Mucosa of gallbladder (tissue), 1 donor: ENCODE measurements at regions not wholly inside any gene's neighbourhood (a gene's known extent, or its start where the extent isn't known, plus 50 kb on each side); places are given as distances from the start of the nearest gene placed in this dataset.
"Not testable (repeated sequence)": the region's sequence is repeated elsewhere in the genome, so short reads cannot be mapped to it uniquely, and the experiment has no call there.

Experiments used
- DNase-seq: peaks from one replicate; pipeline ENCODE4 v3.0.0-alpha.2; 2020; ENCODE audit warnings: low spot score
- donor health status: DM: no; HTN: no; CAD: no.

GRCh38 chr4:82181789-82182188 is 192.0 kb downstream of the HNRNPD start:
- no peak for DNase-seq

- no peak for DNase-seq
Observed at GRCh38 chr4:82172186-82172585, 201.6 kb downstream of the HNRNPD start.

DNA sequence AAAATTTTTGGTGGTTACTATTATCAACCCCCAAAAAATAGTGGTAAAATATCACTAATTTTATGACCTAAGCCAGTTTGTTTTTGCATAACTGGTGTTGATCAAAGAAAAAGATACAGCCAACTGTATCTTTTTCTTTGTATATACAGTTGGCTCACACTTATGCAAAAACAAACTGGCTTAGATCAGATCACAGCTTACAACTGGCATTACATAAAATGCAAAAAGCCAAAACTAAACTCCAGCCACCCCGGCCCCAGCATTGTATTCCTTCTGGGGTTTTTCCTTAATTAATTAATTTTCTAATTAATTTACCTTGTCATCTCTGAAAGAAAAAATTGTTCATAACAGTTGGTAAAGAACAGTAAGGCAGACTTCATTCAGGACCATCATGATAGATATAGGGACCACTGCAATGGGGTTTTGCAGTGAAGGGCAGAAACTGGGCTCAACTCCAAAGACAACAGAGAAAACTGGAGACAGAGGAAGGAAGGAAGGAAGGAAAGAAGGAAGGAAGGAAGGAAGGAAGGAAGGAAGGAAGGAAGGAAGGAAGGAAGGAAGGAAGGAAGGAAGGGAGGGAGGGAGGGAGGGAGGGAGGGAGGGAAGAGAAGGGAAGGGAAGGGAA is 202.1 kb downstream of the HNRNPD start:
- DNase-seq, result no peak

GRCh38 chr4:82149750-82150149 is 224.0 kb downstream of the HNRNPD start:
- no peak for DNase-seq

DNA sequence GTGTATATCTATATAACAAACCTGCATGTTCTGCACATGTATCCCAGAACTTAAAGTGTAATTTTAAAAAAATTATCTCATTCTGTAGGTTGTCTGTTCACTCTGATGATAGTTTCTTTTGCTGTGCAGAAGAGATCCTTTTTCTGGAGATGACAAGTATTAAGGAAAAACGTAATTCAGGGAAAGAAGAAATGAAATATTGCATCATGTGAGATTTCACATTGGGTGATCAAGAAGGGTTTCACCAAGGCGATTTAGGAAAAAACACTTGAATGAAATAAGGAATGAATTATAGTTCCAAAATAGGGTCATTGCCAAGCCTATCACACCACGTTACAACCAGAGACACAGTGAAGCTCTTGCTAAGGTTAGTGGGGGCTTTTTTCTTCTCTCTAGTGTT is 227.9 kb downstream of the HNRNPD start:
- no peak for DNase-seq

DNA sequence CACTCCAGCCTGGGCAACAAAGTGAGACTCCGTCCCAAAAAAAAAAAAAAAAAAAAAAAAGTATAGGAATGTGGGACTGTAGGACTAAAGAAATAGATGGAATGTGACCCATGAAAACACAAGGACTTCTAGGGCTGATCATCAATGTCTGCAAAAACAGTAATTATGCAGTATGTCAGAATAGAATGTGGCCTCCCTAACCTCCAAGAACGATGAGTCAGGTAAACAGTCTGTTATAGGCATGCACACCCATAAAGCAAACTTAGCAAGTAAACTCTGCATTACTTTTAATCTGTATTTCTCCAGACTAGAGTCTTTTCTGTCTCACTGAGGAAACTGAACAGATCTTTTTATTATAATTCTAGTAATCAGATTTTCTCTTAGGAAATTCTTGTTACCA is 233.4 kb downstream of the HNRNPD start:
- DNase-seq, result no peak

GRCh38 chr4:82139287-82139686 is 234.5 kb downstream of the HNRNPD start:
- DNase-seq, result no peak

DNA sequence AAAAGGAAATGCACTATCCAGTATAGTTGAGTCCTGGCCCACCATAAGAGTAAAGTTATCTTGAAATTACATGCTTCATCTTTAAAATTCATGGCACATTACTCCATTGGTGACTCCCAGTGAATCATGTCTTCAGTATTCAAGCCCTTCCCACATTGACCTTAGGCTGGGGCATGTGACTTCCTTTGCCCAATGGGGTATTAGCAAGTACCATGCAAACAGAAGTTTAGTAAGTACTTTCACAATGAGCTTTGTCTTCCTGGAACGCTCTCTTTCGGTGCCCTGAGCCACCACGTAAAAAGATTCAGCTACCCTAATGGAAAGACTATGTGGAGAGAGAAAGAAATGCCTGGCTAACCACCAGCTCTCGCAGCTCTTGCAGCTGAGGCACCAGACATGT is 235.4 kb downstream of the HNRNPD start:
- DNase-seq, result no peak

DNA sequence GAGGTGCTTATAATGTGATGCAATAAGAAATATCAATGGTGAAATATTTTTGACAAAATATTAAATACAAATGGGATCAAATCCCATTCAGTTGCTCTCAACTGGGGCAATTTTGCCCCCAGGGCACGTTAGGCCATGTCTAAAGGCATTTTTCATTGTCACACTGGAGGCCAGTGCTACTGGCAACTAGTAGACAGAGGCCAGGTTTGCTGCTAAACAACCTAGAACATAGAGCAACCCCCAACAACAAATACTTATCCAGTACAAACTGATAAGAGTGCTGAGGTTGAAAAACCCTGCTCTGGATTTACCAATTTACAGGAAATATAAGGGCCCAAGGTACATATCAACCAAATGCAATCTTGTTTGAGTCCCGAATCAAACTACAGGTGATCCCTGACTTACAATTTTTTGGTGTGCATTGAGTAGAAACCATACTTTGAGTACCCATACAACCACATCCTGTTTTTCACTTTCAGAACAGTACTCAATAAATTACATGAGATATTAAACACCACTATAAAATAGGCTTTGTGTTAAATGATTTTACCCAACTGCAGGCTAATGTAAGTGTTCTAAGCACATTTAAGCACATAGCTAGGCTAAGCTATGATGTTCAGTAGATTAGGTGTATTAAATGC is 237.5 kb downstream of the HNRNPD start:
- DNase-seq, result no peak

DNA sequence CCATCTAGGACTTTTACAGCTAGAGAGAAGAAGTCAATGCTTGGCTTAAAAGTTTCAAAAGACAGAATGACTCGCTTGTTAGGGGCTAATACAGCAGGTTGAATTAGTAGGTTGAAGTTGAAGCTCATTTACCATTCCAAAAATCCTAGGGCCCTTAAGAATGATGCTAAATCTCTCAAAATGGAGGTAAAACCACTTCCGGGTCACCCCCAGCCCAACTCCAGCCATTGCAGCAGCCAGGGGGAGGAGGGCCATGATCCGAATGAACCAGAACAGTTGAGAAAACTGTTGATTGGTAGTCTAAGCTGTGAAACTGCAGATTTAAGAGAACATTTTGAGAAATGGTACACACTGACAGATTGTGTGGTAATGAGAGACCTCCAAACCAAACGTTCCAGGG is 245.4 kb downstream of the HNRNPD start:
- DNase-seq, result no peak

GRCh38 chr4:82126512-82127040 is 247.2 kb downstream of the HNRNPD start:
- no peak for DNase-seq

DNA sequence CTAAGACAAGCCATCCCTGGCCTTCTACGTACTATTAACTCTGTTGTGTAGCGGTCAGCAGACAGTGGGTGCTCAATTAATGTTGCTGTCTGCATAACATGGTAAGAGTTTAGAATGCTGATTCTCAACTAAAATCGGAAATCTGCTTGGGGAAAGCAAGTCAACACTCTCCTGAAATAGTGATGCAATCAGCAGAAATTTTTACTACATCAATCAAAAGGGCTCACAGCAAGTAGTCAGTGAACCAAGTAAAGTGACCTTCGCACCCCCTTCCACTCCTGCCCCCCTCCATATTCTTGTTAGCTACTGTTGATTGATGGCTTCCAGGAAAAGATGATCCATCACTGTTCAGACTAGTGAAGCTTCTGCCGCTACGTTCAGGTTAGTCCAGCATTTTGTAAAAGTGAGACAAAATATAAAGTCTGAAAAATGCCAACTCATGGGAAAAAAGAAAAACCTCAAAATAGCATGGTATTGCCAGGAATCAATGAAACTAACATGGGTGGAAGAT is 247.9 kb downstream of the HNRNPD start:
- no peak for DNase-seq

- no peak for DNase-seq
Observed at GRCh38 chr4:82124932-82125786, 248.6 kb downstream of the HNRNPD start.

DNA sequence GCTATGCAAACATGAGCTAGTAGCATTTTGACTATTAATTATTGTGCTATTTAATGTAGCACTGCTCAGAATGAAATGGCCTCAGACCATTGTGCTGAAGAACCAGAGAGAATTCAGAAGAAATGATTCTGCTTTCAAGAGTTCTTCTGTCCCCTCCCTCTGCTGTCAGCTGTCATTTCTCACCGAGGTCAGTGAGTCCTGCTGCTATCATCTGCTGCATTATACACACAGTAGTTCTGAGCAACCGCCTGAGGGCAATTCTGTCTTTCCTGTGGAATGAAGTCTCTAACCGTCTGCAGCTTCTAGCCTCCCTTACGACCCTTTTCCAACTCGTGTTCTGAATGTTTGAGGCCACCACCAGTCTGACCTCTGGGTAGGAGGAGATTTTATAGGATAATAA is 249.4 kb downstream of the HNRNPD start:
- no peak for DNase-seq

GRCh38 chr4:82123934-82124333 is 249.9 kb downstream of the HNRNPD start:
- DNase-seq, result no peak

- not testable (repeated sequence) for DNase-seq
Observed at GRCh38 chr4:82115183-82115582, 258.6 kb downstream of the HNRNPD start.

- no peak for DNase-seq
Observed at GRCh38 chr4:82108506-82108905, 265.3 kb downstream of the HNRNPD start.

- DNase-seq, result no peak
Observed at GRCh38 chr4:82104578-82104977, 269.2 kb downstream of the HNRNPD start.

DNA sequence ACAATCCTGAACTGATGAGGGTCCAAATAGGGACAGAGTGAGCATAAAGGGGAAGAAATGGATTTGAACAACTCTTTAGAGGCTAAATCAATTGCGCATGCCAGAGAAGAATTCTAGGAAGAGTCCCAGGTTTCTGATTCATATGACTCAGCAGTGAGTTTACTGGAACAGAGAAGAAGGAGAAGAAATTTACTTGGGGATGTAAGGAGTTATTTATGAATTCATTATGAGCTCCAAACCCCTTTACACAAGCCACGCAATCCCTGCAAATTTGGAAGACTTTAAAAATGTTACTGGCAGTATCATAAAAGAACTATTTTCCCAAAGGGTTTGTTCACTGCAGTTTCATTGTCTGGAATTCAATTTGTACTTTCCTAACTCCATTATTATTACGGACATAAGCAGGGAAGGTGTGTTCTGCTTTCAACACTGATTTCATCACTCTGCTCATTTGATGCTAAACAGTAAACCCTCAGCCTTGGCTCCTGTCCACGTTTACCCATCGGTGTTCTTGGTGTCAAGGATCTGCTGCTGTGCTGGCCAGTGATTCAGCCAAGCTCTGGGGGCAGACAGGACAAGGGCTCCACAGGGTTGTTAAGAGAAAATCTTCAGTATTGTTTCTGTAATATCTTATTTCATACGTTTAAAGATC is 273.7 kb downstream of the HNRNPD start:
- DNase-seq, result no peak

DNA sequence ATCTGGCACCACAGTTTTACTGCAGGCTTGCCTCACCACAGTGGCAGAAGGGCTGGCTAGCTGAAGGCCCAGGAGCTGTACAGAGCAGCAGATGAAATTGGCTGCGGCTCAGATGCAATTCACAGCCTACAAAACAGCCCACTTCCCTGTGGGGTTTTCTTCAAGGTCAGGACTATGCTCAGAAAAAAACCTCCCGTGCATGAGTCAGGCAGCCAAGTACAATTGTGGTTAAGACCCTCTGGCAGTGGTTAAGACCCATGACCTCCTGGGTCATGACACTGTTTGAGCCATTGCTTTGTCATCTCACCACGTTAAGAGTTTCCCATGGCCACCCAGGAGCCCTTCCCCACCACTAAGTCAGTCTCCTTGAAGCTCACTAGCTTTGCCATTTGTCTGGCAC is 276.3 kb downstream of the HNRNPD start:
- no peak for DNase-seq

DNA sequence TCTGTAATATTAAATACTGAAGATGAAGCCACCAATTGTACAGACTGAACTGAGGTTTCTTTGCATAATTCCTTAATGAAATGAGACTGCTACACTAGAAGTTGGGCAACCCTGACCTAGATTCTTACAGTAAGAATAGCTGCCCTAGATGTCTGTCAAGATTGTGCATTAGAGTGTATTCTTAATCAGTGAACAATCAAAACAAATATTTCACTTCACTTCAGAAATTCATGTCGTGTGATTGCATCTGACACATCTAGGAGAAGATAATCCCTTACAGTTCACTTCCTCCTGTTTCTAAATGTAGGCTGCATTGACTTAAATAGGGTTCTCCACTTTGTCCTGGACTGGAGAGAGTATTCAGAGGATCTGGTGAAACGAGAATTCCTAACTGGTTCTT is 283.1 kb downstream of the HNRNPD start:
- DNase-seq, result no peak

GRCh38 chr4:82084747-82085146 is 289.0 kb downstream of the HNRNPD start:
- no peak for DNase-seq
